ENCODE measurements at regions not wholly inside any gene's neighbourhood (a gene's known extent, or its start where the extent isn't known, plus 50 kb on each side); places are given as distances from the start of the nearest gene placed in this dataset.

GRCh38 chr12:75706786-75707605 is 195.6 kb upstream of the KRR1 start (continued):
- no peak for TF ChIP-seq MBD1 (CRISPR knock-in tag; IDR thresholded peaks at IDR 0.05)
- no peak for TF ChIP-seq HMG20B (CRISPR knock-in tag; IDR thresholded peaks at IDR 0.05)
- TF ChIP-seq ESRRB (CRISPR knock-in tag; IDR thresholded peaks at IDR 0.05; ENCODE audit: borderline replicate concordance) = no peak
- TF ChIP-seq IRF1 (CRISPR knock-in tag; IDR thresholded peaks at IDR 0.05; ENCODE audit: borderline replicate concordance) = no peak
- no peak for TF ChIP-seq ZBED1 (IDR thresholded peaks at IDR 0.05)
- TF ChIP-seq NCOR1 (IDR thresholded peaks at IDR 0.05) = peak; percentile 83
- no peak for TF ChIP-seq MGA (IDR thresholded peaks at IDR 0.05)
- TF ChIP-seq COPS2 (conservative IDR thresholded peaks at IDR 0.05) = no peak
- no peak for TF ChIP-seq TFAP4 (CRISPR knock-in tag; IDR thresholded peaks at IDR 0.05; ENCODE audit: borderline replicate concordance)
- TF ChIP-seq ZNF57 (CRISPR knock-in tag; IDR thresholded peaks at IDR 0.05) = no peak
- no peak for TF ChIP-seq ARHGAP35 (IDR thresholded peaks at IDR 0.05; ENCODE audit: partially characterized antibody)
- no peak for TF ChIP-seq TCF15 (CRISPR knock-in tag; IDR thresholded peaks at IDR 0.05)
- TF ChIP-seq ZNF124 (CRISPR knock-in tag; IDR thresholded peaks at IDR 0.05) = no peak
